ENCODE measurements at regions not wholly inside any gene's neighbourhood (a gene's known extent, or its start where the extent isn't known, plus 50 kb on each side); places are given as distances from the start of the nearest gene placed in this dataset.

GRCh38 chr18:39746201-39746600 lies 2180.6 kb upstream of the CELF4 start:
- H3K9me3 ChIP-seq = peaks cover 0 to 3% (median 0%) of the 10 kb centered on the region in 4 donors
- no peaks in the 10 kb centered on the region for H3K27me3 ChIP-seq
- TF ChIP-seq EP300 (IDR thresholded peaks at IDR 0.05) = no peak
- no peak for TF ChIP-seq POLR2AphosphoS5 (IDR thresholded peaks at IDR 0.05)
- TF ChIP-seq CTCF (IDR thresholded peaks at IDR 0.05) = no peak
- no peak for TF ChIP-seq POLR2A (IDR thresholded peaks at IDR 0.05)
- H3K36me3 ChIP-seq = no peaks in the 10 kb centered on the region
- WGBS, 2 donors = 82 to 85% methylated on average over 4 of the region's 4 CpGs
- DNase-seq = no peak
- H3K4me1 ChIP-seq = no peaks in the 10 kb centered on the region
- intact Hi-C loops (cut with DNase I) = no loop called here
- H3K4me3 ChIP-seq = no peak overlapping the region
- no peak overlapping the region for H3K27ac ChIP-seq

- Histone ChIP-seq H3K4me1 (no peaks in the 10 kb centered on the region), H3K36me3 (no peaks in the 10 kb centered on the region), H3K9me3 (no peaks in the 10 kb centered on the region), H3K4me3 (no peak overlapping the region), H3K27me3 (no peaks in the 10 kb centered on the region), H3K27ac (no peak overlapping the region)
- DNase-seq = no peak
- intact Hi-C loops (cut with DNase I) = no loop called here
- no peak for TF ChIP-seq POLR2A (IDR thresholded peaks at IDR 0.05)
Observed at GRCh38 chr18:39743463-39743862, 2177.9 kb upstream of the CELF4 start.

- 81 to 86% methylated on average over 8 of the region's 8 CpGs for WGBS, 2 donors
- no peak overlapping the region for H3K4me3 ChIP-seq
- H3K4me1 ChIP-seq = no peaks in the 10 kb centered on the region
- intact Hi-C loops (cut with DNase I) = no loop called here
- DNase-seq = no peak
- H3K27ac ChIP-seq = no peak overlapping the region
- H3K27me3 ChIP-seq = no peaks in the 10 kb centered on the region
- TF ChIP-seq POLR2A (IDR thresholded peaks at IDR 0.05) (no peak), POLR2AphosphoS5 (IDR thresholded peaks at IDR 0.05) (no peak), CTCF (IDR thresholded peaks at IDR 0.05) (no peak), EP300 (IDR thresholded peaks at IDR 0.05) (no peak)
- no peaks in the 10 kb centered on the region for H3K9me3 ChIP-seq
- no peaks in the 10 kb centered on the region for H3K36me3 ChIP-seq
Observed at GRCh38 chr18:39741755-39742466, 2176.3 kb upstream of the CELF4 start.

- no peak for DNase-seq
- Histone ChIP-seq H3K27ac (no peak overlapping the region), H3K4me3 (no peak overlapping the region), H3K27me3 (no peaks in the 10 kb centered on the region), H3K9me3 (no peaks in the 10 kb centered on the region), H3K36me3 (no peaks in the 10 kb centered on the region), H3K4me1 (no peaks in the 10 kb centered on the region)
- WGBS, 2 donors = 92 to 96% methylated on average over 3 of the region's 3 CpGs
- intact Hi-C loops (cut with DNase I) = no loop called here
- TF ChIP-seq POLR2A (IDR thresholded peaks at IDR 0.05) = no peak
- TF ChIP-seq CTCF (IDR thresholded peaks at IDR 0.05) = no peak
- no peak for TF ChIP-seq EP300 (IDR thresholded peaks at IDR 0.05)
- no peak for TF ChIP-seq POLR2AphosphoS5 (IDR thresholded peaks at IDR 0.05)
Observed at GRCh38 chr18:39737869-39738268, 2172.3 kb upstream of the CELF4 start.

GRCh38 chr18:39732918-39733317 lies 2167.3 kb upstream of the CELF4 start:
- TF ChIP-seq EP300 (IDR thresholded peaks at IDR 0.05) (no peak), CTCF (IDR thresholded peaks at IDR 0.05) (no peak), POLR2AphosphoS5 (IDR thresholded peaks at IDR 0.05) (no peak), POLR2A (IDR thresholded peaks at IDR 0.05) (no peak)
- no peaks in the 10 kb centered on the region for H3K9me3 ChIP-seq
- H3K27ac ChIP-seq = no peak overlapping the region
- no peak for DNase-seq
- intact Hi-C loops (cut with DNase I) = no loop called here
- H3K36me3 ChIP-seq = no peaks in the 10 kb centered on the region
- H3K4me1 ChIP-seq = no peaks in the 10 kb centered on the region
- 97% methylated on average over 2 of the region's 2 CpGs for WGBS, 2 donors
- H3K4me3 ChIP-seq = no peak overlapping the region
- no peaks in the 10 kb centered on the region for H3K27me3 ChIP-seq

Data from sigmoid colon (tissue), 6 donors.